GM19238 (cell line): ENCODE measurements at regions not wholly inside any gene's neighbourhood (a gene's known extent, or its start where the extent isn't known, plus 50 kb on each side); places are given as distances from the start of the nearest gene placed in this dataset.

ENCODE experiments used
- DNase-seq: peaks from one replicate; pipeline ENCODE4 v3.0.0; 2011; ENCODE audit warnings: low spot score; ENCODE audit not compliant: insufficient read length

DNA sequence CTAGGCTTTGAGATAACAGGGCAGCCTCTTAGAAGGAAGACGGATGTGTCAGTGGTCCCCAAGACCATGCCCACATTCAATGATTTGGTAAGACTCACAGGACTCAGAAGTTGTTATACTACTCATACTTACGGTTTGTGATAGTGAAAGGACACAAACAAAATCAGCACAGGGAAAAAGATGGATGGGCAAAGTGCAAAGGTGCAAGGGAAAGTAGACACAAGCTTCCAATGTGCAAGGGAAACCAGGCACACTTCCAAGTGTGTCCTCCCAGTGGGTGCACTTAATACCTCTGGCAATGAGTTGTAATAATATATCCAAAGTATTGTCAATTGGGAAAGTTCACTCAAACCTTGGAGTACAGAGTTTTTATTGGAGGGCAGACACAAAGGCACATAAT, 53.8 kb upstream of the VCX start:
- DNase-seq: no peak

DNA sequence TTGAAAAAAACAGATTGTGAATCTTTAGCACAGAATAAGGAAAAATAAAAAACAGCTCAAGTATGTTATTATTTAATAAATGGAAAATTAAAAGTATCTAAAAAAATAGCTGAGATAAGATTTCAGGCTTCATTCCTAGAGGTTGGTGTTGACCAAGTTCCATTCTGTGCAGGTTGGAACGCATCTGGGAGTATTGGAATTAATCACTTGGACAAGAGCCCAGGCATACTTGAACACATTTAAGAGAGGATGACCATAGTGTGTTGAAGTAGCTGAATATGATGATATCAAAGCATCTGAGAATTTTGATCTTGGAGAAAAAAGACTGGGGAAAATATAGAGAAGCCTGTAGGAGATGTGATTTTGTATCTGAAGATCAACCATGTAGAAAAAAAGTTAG, 54.6 kb upstream of the VCX start:
- no peak for DNase-seq

DNA sequence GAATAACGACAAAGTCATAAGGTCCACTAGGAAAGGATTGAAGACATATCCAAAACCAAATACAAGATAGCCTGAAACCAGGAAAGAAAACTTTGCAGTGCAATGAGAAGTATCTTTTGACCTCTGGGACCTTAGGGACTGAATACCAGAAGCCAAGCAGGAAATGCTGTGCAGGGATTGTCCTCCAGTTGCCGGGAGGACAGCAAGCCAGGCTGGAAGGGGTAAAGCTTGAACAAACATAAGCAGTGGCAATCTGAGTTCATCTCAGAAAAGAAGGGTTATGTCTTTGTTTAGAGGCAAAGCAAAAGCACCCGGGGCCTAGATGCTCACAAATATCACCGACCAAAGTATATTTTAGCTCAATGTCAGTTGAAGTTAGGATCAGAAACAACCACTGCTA, 55.3 kb upstream of the VCX start:
- DNase-seq: no peak

DNA sequence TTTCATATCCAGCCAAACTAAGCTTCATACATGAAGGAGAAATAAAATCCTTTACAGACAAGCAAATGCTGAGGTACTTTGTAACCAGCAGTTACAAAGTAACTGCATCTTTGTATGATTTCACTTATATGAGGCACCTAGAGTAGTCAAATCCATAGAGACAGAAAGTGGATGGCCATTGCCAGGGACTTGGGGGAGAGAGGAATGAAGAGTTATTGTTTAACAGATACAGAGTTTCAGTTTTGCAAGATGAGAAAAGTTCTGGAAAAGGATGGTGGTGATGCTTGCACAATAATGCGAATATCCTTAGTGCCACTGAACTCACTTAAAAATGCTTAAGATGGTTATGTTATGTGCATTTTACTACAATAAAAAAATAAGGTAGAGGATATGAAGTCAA, 58.4 kb upstream of the VCX start:
- DNase-seq: no peak

DNA sequence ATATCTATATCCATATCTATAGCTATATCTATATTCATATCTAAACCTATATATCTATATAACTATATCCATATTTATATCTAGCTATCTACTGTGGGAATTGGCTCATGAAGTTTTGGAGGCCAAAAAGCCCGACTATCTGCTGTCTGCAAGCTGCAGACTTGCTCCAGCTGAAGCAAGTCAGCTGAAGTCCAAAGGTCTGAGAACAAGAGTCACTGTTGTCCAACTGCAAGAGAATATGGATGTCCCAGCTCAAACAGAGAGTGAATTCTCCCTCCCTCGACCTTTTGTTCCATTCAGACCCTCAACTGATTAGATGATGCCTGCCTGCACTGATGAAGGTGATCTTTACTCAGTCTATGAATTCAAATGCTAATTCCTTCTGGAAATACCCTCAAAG, 63.3 kb upstream of the VCX start:
- no peak for DNase-seq

DNA sequence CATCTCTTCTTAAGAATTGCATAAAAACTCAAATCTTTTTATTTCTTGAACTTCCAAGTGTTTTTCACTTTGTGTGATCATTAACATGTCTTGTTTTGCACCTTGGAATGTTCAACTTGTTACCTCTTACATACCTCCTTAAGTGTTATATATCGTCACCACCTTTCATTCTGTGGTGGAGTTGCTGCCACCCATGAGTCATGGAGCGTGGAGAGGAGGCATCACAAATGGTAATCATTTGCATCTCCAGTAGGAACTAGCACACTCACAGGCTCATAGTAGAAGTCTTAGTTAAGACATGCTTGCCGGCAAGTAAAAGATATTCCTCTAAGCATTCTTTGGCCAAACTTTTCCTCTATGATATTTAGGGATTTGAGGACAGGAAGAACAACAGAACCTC, 67.0 kb upstream of the VCX start:
- no peak for DNase-seq

DNA sequence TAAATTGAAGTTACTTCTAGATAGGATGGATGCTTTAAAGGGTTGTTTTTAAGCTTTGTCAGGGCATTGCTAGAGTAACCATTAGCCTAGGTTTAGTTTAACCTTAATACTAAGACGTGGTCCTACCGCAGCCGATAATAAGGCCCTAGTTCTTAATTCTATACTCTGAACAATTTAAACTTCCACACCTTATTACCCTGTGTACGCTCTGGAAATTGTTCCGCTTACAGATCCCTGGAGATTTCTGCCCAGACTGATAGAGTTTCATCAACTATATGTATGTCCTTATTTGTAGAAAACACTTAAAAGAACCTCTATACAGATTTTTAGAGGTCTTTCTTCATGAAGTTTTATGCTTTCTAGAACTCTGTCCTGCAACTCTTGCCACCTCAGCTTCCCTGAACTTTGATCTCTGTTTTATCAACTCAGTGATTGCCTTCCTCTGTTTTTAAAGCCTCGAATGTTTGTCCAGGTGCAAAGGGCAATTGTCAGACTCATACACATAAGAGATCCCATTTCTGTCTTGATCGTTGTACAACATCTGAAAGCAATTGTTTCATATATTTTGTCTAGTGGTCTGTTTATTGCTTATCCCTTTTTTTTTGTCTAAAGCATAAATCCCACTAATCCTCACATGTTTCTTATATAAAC, 71.1 kb upstream of the VCX start:
- DNase-seq: no peak

DNA sequence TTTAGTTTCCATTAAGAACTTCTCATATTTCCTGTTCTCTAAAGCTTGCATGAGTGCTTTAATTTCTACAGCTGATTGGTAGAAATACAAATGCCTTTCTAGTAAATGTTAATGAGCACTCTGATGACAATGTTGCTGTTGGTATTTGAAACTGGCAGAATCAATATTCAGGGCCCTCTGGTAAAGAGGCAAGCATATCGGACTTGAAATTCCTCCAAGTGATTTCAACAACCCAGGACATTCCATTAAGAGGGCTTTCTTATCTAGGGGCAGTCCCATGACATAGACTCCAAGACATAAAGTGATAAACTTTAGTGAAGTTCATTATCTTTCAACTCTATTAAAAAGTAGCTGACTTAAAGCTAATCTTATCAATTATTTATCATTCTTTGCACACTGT, 83.1 kb upstream of the VCX start:
- DNase-seq: no peak

DNA sequence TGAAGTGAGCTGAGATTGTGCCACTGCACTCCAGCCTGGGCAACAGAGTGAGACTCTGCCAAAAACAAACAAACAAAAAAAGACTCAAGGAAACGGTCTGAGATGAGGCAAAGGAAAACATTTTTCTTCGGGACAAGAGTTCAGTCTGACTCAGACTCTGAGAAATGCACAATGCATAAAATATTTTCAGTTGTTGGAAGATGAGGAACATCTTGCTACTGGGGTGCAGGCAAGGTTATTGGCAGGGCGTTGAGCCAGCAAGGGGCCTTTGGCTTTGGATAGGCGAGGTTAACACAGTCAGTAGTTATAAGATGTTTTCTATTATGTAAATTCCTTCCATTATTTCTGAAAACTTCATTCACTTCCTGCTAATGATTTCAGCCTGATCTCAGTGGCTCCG, 96.1 kb upstream of the VCX start:
- no peak for DNase-seq

DNA sequence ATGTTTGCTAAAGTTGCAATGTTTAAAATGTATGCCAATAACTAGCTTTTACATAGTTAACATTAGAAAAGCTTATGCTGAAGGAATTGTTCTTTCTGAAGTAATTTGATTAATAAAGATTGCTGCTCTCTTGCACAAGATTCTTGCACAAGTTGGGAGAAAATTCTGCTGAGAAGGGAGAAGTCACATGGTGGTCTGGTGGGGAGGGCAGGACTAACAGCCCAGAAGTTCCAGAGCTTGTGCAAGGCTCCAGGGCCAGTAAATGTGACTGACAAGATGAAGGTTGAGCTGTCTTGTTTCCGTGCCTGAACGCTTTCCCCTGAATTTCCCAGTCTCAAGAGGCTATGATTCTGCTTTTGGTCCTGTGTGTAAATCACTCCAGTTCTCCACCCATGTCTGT, 112.9 kb upstream of the VCX start:
- DNase-seq: no peak

DNA sequence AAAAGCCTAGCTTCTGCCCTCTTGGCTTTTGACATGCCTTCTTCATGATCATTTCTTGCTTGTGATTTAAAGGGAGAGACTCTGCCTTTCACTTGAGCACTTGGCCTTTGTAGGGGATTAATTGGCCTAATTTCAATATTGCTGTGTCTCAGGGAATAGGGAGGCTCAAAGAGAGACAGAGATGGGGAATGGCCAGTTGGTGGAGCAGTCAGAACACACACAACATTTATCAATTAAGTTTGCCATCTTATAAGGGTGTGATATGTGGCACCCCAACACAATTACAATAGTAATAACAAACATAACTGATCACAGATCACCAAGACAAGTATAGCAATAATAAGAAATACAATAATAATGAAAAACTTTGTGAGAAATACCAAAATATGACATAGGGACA, 122.5 kb upstream of the VCX start:
- DNase-seq: no peak

DNA sequence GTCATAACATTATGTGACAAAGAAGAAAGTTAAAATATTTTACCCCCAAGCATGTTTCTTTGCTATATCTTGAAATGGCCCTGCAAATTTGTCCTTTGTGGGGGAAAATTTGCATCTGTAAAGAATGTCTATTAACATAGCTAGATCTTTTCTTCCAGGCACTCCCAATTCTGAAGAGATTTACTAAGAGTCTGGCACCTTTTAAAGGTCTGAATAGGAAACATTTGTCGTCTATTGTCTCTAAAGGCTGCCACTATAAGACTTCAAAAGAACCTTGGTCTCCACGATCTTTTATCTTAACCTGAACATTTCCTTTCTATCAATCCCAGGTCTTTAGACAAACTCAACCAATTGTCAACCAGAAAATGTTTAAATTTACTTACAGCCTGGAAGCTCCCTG, 128.6 kb upstream of the VCX start:
- no peak for DNase-seq

DNA sequence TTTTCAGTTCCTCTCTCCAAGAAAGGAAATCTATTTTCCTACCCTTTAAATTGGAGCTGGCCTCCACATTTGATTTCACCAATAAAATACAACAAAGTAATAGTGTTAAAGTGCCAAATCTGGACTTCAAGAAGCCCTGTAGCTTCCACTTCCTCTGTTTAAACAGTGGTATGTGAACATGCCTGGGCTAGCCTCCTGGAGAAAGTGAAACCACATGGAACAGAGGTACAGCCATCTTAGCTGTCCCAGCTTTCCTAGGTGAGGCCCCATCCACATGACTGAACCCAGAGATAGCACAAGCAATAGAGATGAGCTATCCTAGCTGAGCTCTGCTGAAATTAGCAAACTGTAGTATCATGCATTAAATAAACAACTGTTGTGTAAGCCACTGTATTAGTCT, 131.8 kb upstream of the VCX start:
- DNase-seq: no peak

DNA sequence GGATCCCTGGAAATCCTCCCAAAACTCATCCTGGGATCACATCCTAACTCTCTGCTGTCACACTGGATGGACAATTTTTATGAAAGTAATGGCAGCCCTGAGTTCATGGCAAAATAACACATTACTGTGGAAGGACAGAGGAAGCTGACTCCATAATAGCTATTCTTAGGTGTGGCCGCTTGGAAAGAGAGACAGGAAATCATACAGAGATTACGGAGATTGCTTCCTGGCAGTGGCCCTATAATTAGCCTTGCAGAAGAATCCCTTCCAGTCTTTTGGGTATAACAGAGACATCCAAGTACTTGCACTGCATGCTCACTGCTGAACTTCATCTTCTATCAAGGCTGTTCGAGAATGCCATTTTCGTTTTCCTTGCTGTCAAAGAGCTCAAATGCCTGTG, 133.1 kb upstream of the VCX start:
- DNase-seq: no peak

DNA sequence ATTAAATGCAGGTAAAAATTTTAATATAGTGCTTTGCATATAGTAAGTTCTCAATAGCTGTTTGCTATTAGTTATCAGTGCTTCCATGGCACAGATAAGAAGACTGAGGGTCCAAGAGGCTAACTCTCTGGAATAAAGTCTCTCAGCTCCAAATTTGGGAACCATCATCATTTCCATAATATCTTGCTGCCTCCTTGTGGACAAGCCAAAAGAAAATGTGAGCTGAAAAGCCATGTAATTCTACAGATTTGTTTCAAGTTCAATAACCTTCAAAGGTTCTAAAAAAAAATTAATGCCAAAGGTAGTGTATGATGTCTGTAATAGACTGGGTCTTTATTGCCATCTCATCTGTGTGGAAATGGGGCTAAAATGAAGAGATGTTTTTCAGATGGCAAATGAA, 136.9 kb upstream of the VCX start:
- DNase-seq: no peak

DNA sequence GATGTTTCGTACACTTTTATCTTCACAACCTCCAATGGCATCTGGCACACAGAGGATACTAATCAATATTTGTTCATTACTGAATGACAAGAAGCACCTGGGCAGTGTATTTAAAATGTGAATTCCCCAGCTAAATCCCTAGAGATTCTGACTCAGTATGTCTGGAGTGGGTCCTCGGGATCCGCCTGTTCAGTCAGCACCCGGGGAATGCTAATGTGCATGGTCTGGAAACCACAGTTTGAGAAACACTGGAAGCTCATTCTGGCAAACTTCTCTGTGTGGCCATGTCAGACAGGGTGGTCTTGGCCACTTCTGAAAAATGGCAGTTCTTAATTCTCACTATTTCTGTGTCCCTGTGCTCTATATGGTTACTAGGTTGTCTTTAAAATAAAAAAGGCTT, 138.8 kb upstream of the VCX start:
- no peak for DNase-seq

DNA sequence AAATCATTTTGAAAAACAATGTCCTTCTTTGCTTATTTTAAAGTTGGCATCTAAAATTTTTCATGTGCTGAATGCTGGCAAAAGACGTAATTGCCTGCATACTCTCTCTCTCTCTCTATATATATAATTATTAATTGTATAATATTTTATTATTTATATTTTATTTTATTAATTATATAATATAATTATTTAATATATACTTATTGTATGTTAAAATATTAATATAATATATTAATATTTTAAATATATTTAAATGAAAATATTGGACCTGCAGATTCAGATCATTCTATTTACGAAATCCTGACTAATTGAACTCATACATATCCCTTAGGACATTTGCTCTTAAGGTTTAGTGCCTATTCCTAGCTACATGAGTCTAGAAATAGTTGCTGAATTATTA, 144.7 kb upstream of the VCX start:
- no peak for DNase-seq

DNA sequence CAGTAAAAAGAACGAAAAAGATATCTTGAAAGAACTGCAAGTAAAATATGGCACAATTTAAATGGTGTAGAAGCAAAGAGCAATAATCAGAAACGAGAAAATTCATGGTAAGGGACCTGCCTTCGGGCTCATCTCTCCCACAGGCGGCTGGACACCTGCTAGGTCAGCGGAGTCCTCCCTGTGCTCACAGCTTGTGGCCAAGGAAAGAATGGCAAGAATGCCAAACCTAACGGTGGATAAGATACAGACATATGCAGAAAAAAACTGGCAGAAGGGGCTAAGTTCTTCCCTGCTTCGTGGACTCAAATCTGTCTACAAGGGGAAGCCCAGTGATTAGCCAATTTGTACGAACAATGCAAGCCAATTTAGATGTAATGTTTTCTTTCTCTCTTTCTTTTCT, 152.1 kb upstream of the VCX start:
- DNase-seq: no peak

DNA sequence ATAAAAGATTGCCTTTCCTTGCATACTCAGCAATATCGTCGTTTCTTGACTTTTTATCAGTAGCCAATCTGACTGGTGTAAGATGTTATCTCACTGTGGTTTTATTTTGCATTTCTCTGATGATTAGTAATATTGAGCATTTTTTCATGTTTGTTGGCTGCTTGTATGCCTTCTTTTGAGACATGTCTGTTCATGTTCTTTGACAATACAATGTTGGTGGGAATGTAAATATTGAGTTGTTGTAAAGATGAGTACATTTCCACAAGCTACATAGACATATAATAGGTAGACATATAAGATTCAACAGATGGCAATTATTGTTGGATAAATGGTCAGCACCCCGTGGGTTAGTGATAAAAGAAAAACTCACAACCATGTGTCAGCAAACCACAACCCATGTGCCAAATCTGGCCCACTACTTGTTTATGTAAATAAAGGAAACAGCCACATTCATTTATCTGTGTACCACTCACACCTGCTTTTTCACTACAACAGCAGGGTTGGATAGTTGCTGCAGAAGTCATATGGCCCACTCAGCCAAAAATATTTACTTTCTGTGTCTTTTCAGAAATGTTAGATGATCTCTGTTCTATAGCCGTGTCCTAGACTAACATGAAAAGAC, 153.1 kb upstream of the VCX start:
- no peak for DNase-seq

DNA sequence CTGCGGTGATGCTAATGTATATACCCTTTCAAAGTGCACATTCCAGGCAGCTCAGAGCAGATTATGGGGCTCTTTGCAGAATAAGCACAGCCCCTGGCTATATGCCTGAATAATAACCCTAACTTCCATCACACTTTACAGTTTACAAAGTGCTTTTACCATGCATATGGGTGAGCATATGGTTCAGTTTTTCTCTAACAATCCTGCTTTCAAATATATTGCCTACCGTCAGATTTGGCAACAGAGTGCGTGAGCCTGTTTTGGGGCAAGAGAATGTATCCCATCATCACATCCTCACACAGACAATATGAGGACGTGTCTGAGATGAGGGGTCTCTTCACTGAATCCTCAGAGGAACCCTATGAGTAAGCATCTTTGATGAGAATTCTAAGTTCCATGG, 162.8 kb upstream of the VCX start:
- DNase-seq: no peak

DNA sequence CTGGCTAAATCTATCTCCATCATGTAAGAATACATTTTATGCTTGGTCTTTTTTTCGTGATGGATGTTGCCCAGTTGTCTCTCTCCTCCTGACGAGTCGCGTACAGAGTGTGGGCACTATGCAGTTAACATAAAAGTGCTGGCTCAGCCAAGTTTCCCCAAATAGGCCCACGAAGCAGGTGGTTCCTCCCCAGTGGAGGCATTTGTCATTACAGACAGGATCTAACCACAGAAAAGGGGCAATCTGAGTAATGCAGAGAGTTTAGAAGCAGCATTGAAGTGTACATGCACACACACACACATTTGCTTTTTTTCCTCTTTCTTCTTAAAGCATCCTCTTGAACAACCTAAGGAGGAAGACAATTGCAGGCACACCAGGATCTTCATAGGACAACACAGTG, 188.7 kb upstream of the VCX start:
- no peak for DNase-seq

DNA sequence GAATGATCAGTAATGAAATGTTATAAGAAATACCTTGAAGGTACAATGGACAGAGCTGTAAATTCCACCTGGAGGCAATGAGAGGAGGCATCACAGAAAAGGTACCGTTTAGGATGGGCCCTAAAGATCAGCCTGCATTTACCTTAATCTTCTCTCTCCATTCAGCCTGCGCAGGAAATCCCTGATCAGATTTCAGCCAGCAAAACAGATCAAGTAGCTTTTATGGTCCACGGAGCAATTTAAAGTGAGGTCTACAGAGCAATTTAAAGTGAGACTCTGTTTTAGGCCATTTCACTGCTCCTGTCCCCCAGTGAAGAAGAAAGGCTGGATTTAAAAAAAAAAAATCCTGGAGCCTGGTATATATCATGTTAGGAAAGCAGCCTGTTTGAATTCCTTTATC, 195.1 kb upstream of the VCX start:
- DNase-seq: no peak

DNA sequence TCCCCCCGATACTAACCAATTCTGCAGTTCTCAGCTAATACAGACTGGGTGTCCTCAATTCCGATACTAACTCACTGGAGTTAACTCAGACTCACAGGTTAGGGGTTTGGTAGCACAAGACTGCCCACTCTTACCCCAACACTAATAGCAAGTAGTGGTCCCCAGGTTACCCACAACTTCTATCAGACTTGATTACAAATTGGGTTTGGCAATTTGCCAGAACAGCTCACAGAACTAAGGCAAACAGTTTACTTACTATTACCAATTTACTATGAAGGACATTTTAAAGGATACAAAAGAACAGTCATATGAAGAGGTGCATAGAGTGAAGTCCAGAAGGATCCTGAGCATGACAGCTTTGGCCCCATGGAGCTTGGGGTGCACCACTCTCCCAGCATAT, 201.8 kb upstream of the VCX start:
- DNase-seq: no peak

DNA sequence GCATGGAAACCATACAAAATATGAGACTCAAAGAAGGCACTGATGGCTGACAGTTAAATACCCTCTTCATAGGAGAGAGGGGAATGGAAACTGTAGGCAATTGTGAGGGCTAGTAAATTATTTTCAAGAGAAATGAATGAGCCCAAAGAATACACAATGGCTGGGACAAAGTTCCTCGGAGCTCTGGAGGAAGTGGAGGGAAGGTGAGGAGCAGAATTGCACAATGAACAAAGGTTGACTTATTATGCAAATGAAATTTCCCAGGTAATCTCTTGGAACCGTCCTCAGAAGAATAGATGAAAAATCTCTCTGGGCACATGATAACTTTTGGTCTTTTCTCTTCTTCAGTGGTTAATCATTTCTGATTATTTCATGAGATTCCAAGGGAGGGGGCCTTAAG, 202.6 kb upstream of the VCX start:
- no peak for DNase-seq
